ENCODE measurements at regions not wholly inside any gene's neighbourhood (a gene's known extent, or its start where the extent isn't known, plus 50 kb on each side); places are given as distances from the start of the nearest gene placed in this dataset.

GRCh38 chr1:212495766-212496494 is 63.2 kb downstream of the NENF start:
- Histone ChIP-seq H3K9me3 (ENCODE audit: insufficient read depth, low read length, severe bottlenecking) (no peaks in the 10 kb centered on the region), H4K20me1 (ENCODE audit: insufficient read depth, low read length) (no peaks in the 10 kb centered on the region), H3K79me2 (ENCODE audit: insufficient read depth, low read length) (no peaks in the 10 kb centered on the region), H3K27ac (ENCODE audit: low read length) (no peak overlapping the region), H3K36me3 (ENCODE audit: insufficient read depth, low read length) (no peaks in the 10 kb centered on the region), H3K9ac (ENCODE audit: low read depth, low read length) (no peak overlapping the region), H3K27me3 (ENCODE audit: insufficient read depth, low read length, poor library complexity) (peaks cover 7% of the 10 kb centered on the region), H2AFZ (ENCODE audit: low read depth, low read length) (no peak overlapping the region), H3K4me3 (ENCODE audit: low read depth in 1 of 2, low read length in 2 of 2) (no peak overlapping the region), H3K4me1 (ENCODE audit: insufficient read depth, low read length) (no peaks in the 10 kb centered on the region), H3K4me2 (ENCODE audit: insufficient read depth, low read length) (no peak overlapping the region)
- DNase-seq (no peak), ATAC-seq (ENCODE audit: insufficient read depth, low read depth) (no peak)
- TF ChIP-seq EZH2 (IDR thresholded peaks at IDR 0.05; ENCODE audit: borderline replicate concordance, low read depth, low read length, severe bottlenecking) (no peak), CTCF (IDR thresholded peaks at IDR 0.05; ENCODE audit: borderline replicate concordance, extremely low read depth, low read length, poor library complexity, severe bottlenecking) (no peak)

- Histone ChIP-seq H3K4me3 (ENCODE audit: low read depth in 1 of 2, low read length in 2 of 2) (no peak overlapping the region), H3K27me3 (ENCODE audit: insufficient read depth, low read length, poor library complexity) (peaks cover 7% of the 10 kb centered on the region), H3K27ac (ENCODE audit: low read length) (no peak overlapping the region), H2AFZ (ENCODE audit: low read depth, low read length) (no peak overlapping the region), H3K79me2 (ENCODE audit: insufficient read depth, low read length) (no peaks in the 10 kb centered on the region), H3K4me2 (ENCODE audit: insufficient read depth, low read length) (no peak overlapping the region), H4K20me1 (ENCODE audit: insufficient read depth, low read length) (no peaks in the 10 kb centered on the region), H3K4me1 (ENCODE audit: insufficient read depth, low read length) (no peaks in the 10 kb centered on the region), H3K9me3 (ENCODE audit: insufficient read depth, low read length, severe bottlenecking) (no peaks in the 10 kb centered on the region), H3K36me3 (ENCODE audit: insufficient read depth, low read length) (no peaks in the 10 kb centered on the region), H3K9ac (ENCODE audit: low read depth, low read length) (no peak overlapping the region)
- DNase-seq: no peak
- no peak for TF ChIP-seq CTCF (IDR thresholded peaks at IDR 0.05; ENCODE audit: borderline replicate concordance, extremely low read depth, low read length, poor library complexity, severe bottlenecking)
- TF ChIP-seq EZH2 (IDR thresholded peaks at IDR 0.05; ENCODE audit: borderline replicate concordance, low read depth, low read length, severe bottlenecking): no peak
- ATAC-seq (ENCODE audit: insufficient read depth, low read depth): no peak
Observed at GRCh38 chr1:212496682-212497081, 64.0 kb downstream of the NENF start.

GRCh38 chr1:212497553-212497952 is 64.8 kb downstream of the NENF start:
- no peaks in the 10 kb centered on the region for H3K36me3 ChIP-seq (ENCODE audit: insufficient read depth, low read length)
- ATAC-seq (ENCODE audit: insufficient read depth, low read depth) (no peak), DNase-seq (no peak)
- H3K4me2 ChIP-seq (ENCODE audit: insufficient read depth, low read length): no peak overlapping the region
- H3K27ac ChIP-seq (ENCODE audit: low read length): no peak overlapping the region
- no peaks in the 10 kb centered on the region for H3K4me1 ChIP-seq (ENCODE audit: insufficient read depth, low read length)
- H3K9me3 ChIP-seq (ENCODE audit: insufficient read depth, low read length, severe bottlenecking): no peaks in the 10 kb centered on the region
- H3K9ac ChIP-seq (ENCODE audit: low read depth, low read length): no peak overlapping the region
- no peaks in the 10 kb centered on the region for H3K79me2 ChIP-seq (ENCODE audit: insufficient read depth, low read length)
- no peak overlapping the region for H3K4me3 ChIP-seq (ENCODE audit: low read depth in 1 of 2, low read length in 2 of 2)
- TF ChIP-seq CTCF (IDR thresholded peaks at IDR 0.05; ENCODE audit: borderline replicate concordance, extremely low read depth, low read length, poor library complexity, severe bottlenecking): no peak
- no peak for TF ChIP-seq EZH2 (IDR thresholded peaks at IDR 0.05; ENCODE audit: borderline replicate concordance, low read depth, low read length, severe bottlenecking)
- H3K27me3 ChIP-seq (ENCODE audit: insufficient read depth, low read length, poor library complexity): peaks cover 7% of the 10 kb centered on the region
- H4K20me1 ChIP-seq (ENCODE audit: insufficient read depth, low read length): no peaks in the 10 kb centered on the region
- no peak overlapping the region for H2AFZ ChIP-seq (ENCODE audit: low read depth, low read length)
